ENCODE measurements at regions not wholly inside any gene's neighbourhood (a gene's known extent, or its start where the extent isn't known, plus 50 kb on each side); places are given as distances from the start of the nearest gene placed in this dataset.
"Not testable (repeated sequence)": the region's sequence is repeated elsewhere in the genome, so short reads cannot be mapped to it uniquely, and the experiment has no call there.

- DNase-seq = no peak
- TF ChIP-seq EZH2phosphoT487 (IDR thresholded peaks at IDR 0.05; ENCODE audit: insufficient read depth, low read depth) (no peak), EZH2 (IDR thresholded peaks at IDR 0.05; ENCODE audit: insufficient read depth, poor library complexity, severe bottlenecking) (no peak)
- Histone ChIP-seq H3K9me3 (ENCODE audit: low read depth) (no peaks in the 10 kb centered on the region), H3K27ac (no peak overlapping the region), H3K9me2 (ENCODE audit: insufficient read depth) (no peaks in the 10 kb centered on the region), H3K79me2 (ENCODE audit: insufficient read depth) (no peaks in the 10 kb centered on the region), H3K27me3 (replicated peaks; ENCODE audit: insufficient read depth) (no peaks in the 10 kb centered on the region; the same call in 1 of the 2 replicates), H3K4me3 (no peak overlapping the region), H3K9ac (no peak overlapping the region), H4K20me1 (ENCODE audit: insufficient read depth) (no peaks in the 10 kb centered on the region), H3K4me2 (ENCODE audit: unreplicated experiment) (no peak overlapping the region), H3F3A (ENCODE audit: insufficient read depth) (no peaks in the 10 kb centered on the region), H2AFZ (no peak overlapping the region), H3K36me3 (ENCODE audit: low read depth) (no peaks in the 10 kb centered on the region), H3K4me1 (ENCODE audit: insufficient read depth) (no peaks in the 10 kb centered on the region)
- 17 to 19% methylated on average over 5 of the region's 5 CpGs for WGBS, 2 experiments (ENCODE audit: low coverage in 1 of 2, low lambda C conversion rate in 2 of 2, missing lambda C conversion rate in 2 of 2)
- in situ Hi-C loops (cut with MboI) = no loop called here
These were observed 176.7 kb downstream of the ABCC12 start for GRCh38 chr16:47979164-47979520.

GRCh38 chr16:47978491-47979163 lies 177.2 kb downstream of the ABCC12 start:
- no peak for DNase-seq
- TF ChIP-seq EZH2 (IDR thresholded peaks at IDR 0.05; ENCODE audit: insufficient read depth, poor library complexity, severe bottlenecking) (no peak), EZH2phosphoT487 (IDR thresholded peaks at IDR 0.05; ENCODE audit: insufficient read depth, low read depth) (no peak)

GRCh38 chr16:47977802-47978201 lies 178.0 kb downstream of the ABCC12 start:
- H3K4me3 ChIP-seq = no peak overlapping the region
- no peak overlapping the region for H2AFZ ChIP-seq
- no peaks in the 10 kb centered on the region for H3K9me2 ChIP-seq (ENCODE audit: insufficient read depth)
- DNase-seq = no peak
- no peaks in the 10 kb centered on the region for H3K79me2 ChIP-seq (ENCODE audit: insufficient read depth)
- no peaks in the 10 kb centered on the region for H4K20me1 ChIP-seq (ENCODE audit: insufficient read depth)
- no peak for TF ChIP-seq EZH2 (IDR thresholded peaks at IDR 0.05; ENCODE audit: insufficient read depth, poor library complexity, severe bottlenecking)
- no peak for TF ChIP-seq EZH2phosphoT487 (IDR thresholded peaks at IDR 0.05; ENCODE audit: insufficient read depth, low read depth)
- no peak overlapping the region for H3K9ac ChIP-seq
- no peak overlapping the region for H3K27ac ChIP-seq
- no peaks in the 10 kb centered on the region for H3K9me3 ChIP-seq (ENCODE audit: low read depth)
- 62 to 75% methylated on average over 1 of the region's 1 CpG for WGBS, 2 experiments (ENCODE audit: low coverage in 1 of 2, low lambda C conversion rate in 2 of 2, missing lambda C conversion rate in 2 of 2)
- in situ Hi-C loops (cut with MboI) = no loop called here
- no peaks in the 10 kb centered on the region; the same call in 1 of the 2 replicates for H3K27me3 ChIP-seq (replicated peaks; ENCODE audit: insufficient read depth)
- H3K4me1 ChIP-seq (ENCODE audit: insufficient read depth) = no peaks in the 10 kb centered on the region
- no peaks in the 10 kb centered on the region for H3F3A ChIP-seq (ENCODE audit: insufficient read depth)
- no peaks in the 10 kb centered on the region for H3K36me3 ChIP-seq (ENCODE audit: low read depth)
- H3K4me2 ChIP-seq (ENCODE audit: unreplicated experiment) = no peak overlapping the region

More at GRCh38 chr16:47978491-47979163, 177.2 kb downstream of the ABCC12 start:
- 2 to 3% methylated on average over 4 of the region's 4 CpGs for WGBS, 2 experiments (ENCODE audit: low coverage in 1 of 2, low lambda C conversion rate in 2 of 2, missing lambda C conversion rate in 2 of 2)
- Histone ChIP-seq H3K4me3 (no peak overlapping the region), H2AFZ (no peak overlapping the region), H4K20me1 (ENCODE audit: insufficient read depth) (no peaks in the 10 kb centered on the region), H3K27me3 (replicated peaks; ENCODE audit: insufficient read depth) (no peaks in the 10 kb centered on the region; the same call in 1 of the 2 replicates), H3F3A (ENCODE audit: insufficient read depth) (no peaks in the 10 kb centered on the region), H3K36me3 (ENCODE audit: low read depth) (no peaks in the 10 kb centered on the region), H3K4me2 (ENCODE audit: unreplicated experiment) (no peak overlapping the region), H3K27ac (no peak overlapping the region), H3K79me2 (ENCODE audit: insufficient read depth) (no peaks in the 10 kb centered on the region), H3K9me2 (ENCODE audit: insufficient read depth) (no peaks in the 10 kb centered on the region), H3K9ac (no peak overlapping the region), H3K4me1 (ENCODE audit: insufficient read depth) (no peaks in the 10 kb centered on the region), H3K9me3 (ENCODE audit: low read depth) (no peaks in the 10 kb centered on the region)
- in situ Hi-C loops (cut with MboI) = no loop called here

- H3K4me3 ChIP-seq = no peak overlapping the region
- no peaks in the 10 kb centered on the region for H3K79me2 ChIP-seq (ENCODE audit: insufficient read depth)
- no peak overlapping the region for H3K27ac ChIP-seq
- H2AFZ ChIP-seq = no peak overlapping the region
- TF ChIP-seq EZH2phosphoT487 (IDR thresholded peaks at IDR 0.05; ENCODE audit: insufficient read depth, low read depth) (no peak), EZH2 (IDR thresholded peaks at IDR 0.05; ENCODE audit: insufficient read depth, poor library complexity, severe bottlenecking) (no peak)
- H3F3A ChIP-seq (ENCODE audit: insufficient read depth) = no peaks in the 10 kb centered on the region
- H3K36me3 ChIP-seq (ENCODE audit: low read depth) = no peaks in the 10 kb centered on the region
- no peaks in the 10 kb centered on the region; the same call in 1 of the 2 replicates for H3K9me2 ChIP-seq (ENCODE audit: insufficient read depth)
- H3K9ac ChIP-seq = no peak overlapping the region
- H4K20me1 ChIP-seq (ENCODE audit: insufficient read depth) = no peaks in the 10 kb centered on the region
- WGBS, 2 experiments (ENCODE audit: low coverage in 1 of 2, low lambda C conversion rate in 2 of 2, missing lambda C conversion rate in 2 of 2) = 23 to 25% methylated on average over 12 of the region's 12 CpGs
- no peaks in the 10 kb centered on the region for H3K9me3 ChIP-seq (ENCODE audit: low read depth)
- in situ Hi-C loops (cut with MboI) = no loop called here
- DNase-seq = no peak
- H3K4me2 ChIP-seq (ENCODE audit: unreplicated experiment) = no peak overlapping the region
- H3K27me3 ChIP-seq (replicated peaks; ENCODE audit: insufficient read depth) = no peaks in the 10 kb centered on the region; the same call in 1 of the 2 replicates
- no peaks in the 10 kb centered on the region for H3K4me1 ChIP-seq (ENCODE audit: insufficient read depth)
These were observed 179.1 kb downstream of the ABCC12 start for GRCh38 chr16:47976636-47977210.

- in situ Hi-C loops (cut with MboI) = not testable (repeated sequence)
These were observed 180.8 kb downstream of the ABCC12 start for GRCh38 chr16:47974971-47975370.

More at GRCh38 chr16:47974971-47975370, 180.8 kb downstream of the ABCC12 start:
- H3K4me1 ChIP-seq (ENCODE audit: insufficient read depth); H2AFZ ChIP-seq; H3K27ac ChIP-seq; DNase-seq; H3F3A ChIP-seq (ENCODE audit: insufficient read depth); H3K79me2 ChIP-seq (ENCODE audit: insufficient read depth); H3K9ac ChIP-seq; H4K20me1 ChIP-seq (ENCODE audit: insufficient read depth); H3K36me3 ChIP-seq (ENCODE audit: low read depth); H3K9me2 ChIP-seq (ENCODE audit: insufficient read depth); H3K27me3 ChIP-seq (replicated peaks; ENCODE audit: insufficient read depth); H3K9me3 ChIP-seq (ENCODE audit: low read depth); H3K4me3 ChIP-seq; H3K4me2 ChIP-seq (ENCODE audit: unreplicated experiment): not testable (repeated sequence)
- 54 to 61% methylated on average over 5 of the region's 5 CpGs for WGBS, 2 experiments (ENCODE audit: low coverage in 1 of 2, low lambda C conversion rate in 2 of 2, missing lambda C conversion rate in 2 of 2)
